HCT116 (cell line): ENCODE measurements at regions not wholly inside any gene's neighbourhood (a gene's known extent, or its start where the extent isn't known, plus 50 kb on each side); places are given as distances from the start of the nearest gene placed in this dataset.

Experiments
- ATAC-seq: fragments of 200-7000 bp; cut with Tn5 transposase; 2 replicates; pipeline ENCODE4 v1.9.1; 2020; ENCODE audit warnings: mild to moderate bottlenecking, moderate library complexity
- BruUV-seq: library from RNA; stranded (reverse); fragments of 400-500 nt; replicated peaks from 2 replicates; lab custom pipeline; 2021; lab: Mats Ljungman, UMichigan
- CTCF ChIA-PET: fragments of 300-600 bp; sonication (Branson Sonifier 250); formaldehyde crosslinking; loops from one replicate; lab custom pipeline; 2021; ENCODE audit warnings: antibody characterized with exemption; lab: Charles Lee
- POLR2A ChIA-PET: fragments of 300-600, 350-600 bp; sonication (Branson Sonifier 250); formaldehyde crosslinking; loops from one replicate; lab custom pipeline; 2021; ENCODE audit warnings: antibody characterized with exemption; lab: Charles Lee
- RAD21 ChIA-PET, 2 experiments: fragments of 300-600 bp; sonication (Branson Sonifier 250); formaldehyde crosslinking; loops; one replicate each; lab custom pipeline; 2023; ENCODE audit warnings: low total read pairs in 2 of 2; ENCODE audit not compliant: uncharacterized antibody in 2 of 2, unreplicated experiment in 2 of 2, low non-redundant PET in 1 of 2; lab: Charles Lee
- DNase-seq: peaks from one replicate; pipeline ENCODE4 v3.0.0-alpha.2; 2010; ENCODE audit warnings: low read depth, low spot score
- H2AFZ ChIP-seq: fragments of 200-600 bp; shearing (Covaris generic), sonication (generic); 2 replicates; pipeline ENCODE4 v1.6.1; 2017; ENCODE audit warnings: low read depth, mixed run types, mixed read lengths, antibody characterized with exemption, low read length; ENCODE audit not compliant: poor library complexity, severe bottlenecking
- H3K27ac ChIP-seq: 2 replicates; pipeline ENCODE4 v1.5.1; 2012; ENCODE audit warnings: low read depth, low read length
- H3K27me3 ChIP-seq: fragments of 200-600 bp; sonication (generic); 2 replicates; pipeline ENCODE4 v1.6.1; 2016; ENCODE audit warnings: mixed run types, low read length, mixed read lengths; ENCODE audit not compliant: insufficient read depth
- H3K36me3 ChIP-seq, 2 experiments: fragments of 200-500 bp in 1 of 2; fragments of 200-600 bp in 1 of 2; sonication (Bioruptor generic) in 1 of 2; sonication (generic) in 1 of 2; 2 replicates each; pipeline versions ENCODE4 v1.5.1 to v1.6.1; 2014 to 2016; ENCODE audit warnings: low read length in 2 of 2, inconsistent platforms in 1 of 2, mixed read lengths in 1 of 2, mixed run types in 1 of 2; ENCODE audit not compliant: insufficient read depth in 2 of 2, control insufficient read depth in 1 of 2
- H3K4me1 ChIP-seq, 2 experiments: fragments of 200-600 bp in 1 of 2; sonication (generic) in 1 of 2; 2 replicates each; pipeline versions ENCODE4 v1.5.1 to v1.6.1; 2012 to 2017; ENCODE audit warnings: low read length in 2 of 2, inconsistent platforms in 1 of 2, mild to moderate bottlenecking in 1 of 2, mixed read lengths in 1 of 2, mixed run types in 1 of 2, moderate library complexity in 1 of 2; ENCODE audit not compliant: insufficient read depth in 2 of 2, control insufficient read depth in 1 of 2
- H3K4me2 ChIP-seq: fragments of 200-600 bp; sonication (generic); 2 replicates; pipeline ENCODE4 v1.6.1; 2017; ENCODE audit warnings: mixed run types, low read length, mixed read lengths
- H3K4me3 ChIP-seq, 2 experiments: fragments of 200-600 bp in 1 of 2; sonication (generic) in 1 of 2; replicated peaks in 1 of 2; 2 replicates each; pipeline ENCODE4 v1.5.1; 2011 to 2016; ENCODE audit warnings: low read length in 2 of 2, control low read depth in 1 of 2, low read depth in 1 of 2, mild to moderate bottlenecking in 1 of 2, mixed read lengths in 1 of 2, mixed run types in 1 of 2
- H3K79me2 ChIP-seq: fragments of 200-600 bp; sonication (generic); 2 replicates; pipeline ENCODE4 v1.6.1; 2017; ENCODE audit warnings: mild to moderate bottlenecking, mixed run types, low read length, moderate library complexity, mixed read lengths; ENCODE audit not compliant: insufficient read depth
- H3K9ac ChIP-seq: fragments of 200-600 bp; sonication (generic); 2 replicates; pipeline ENCODE4 v1.6.1; 2016; ENCODE audit warnings: low read length, mixed read lengths
- H3K9me2 ChIP-seq: fragments of 200-600 bp; sonication (generic), shearing (Covaris generic); 2 replicates; pipeline ENCODE4 v1.6.1; 2017; ENCODE audit warnings: mixed run types, mild to moderate bottlenecking, moderate library complexity; ENCODE audit not compliant: insufficient read depth
- H3K9me3 ChIP-seq, 2 experiments: fragments of 200-500 bp in 1 of 2; fragments of 200-600 bp in 1 of 2; sonication (Bioruptor generic) in 1 of 2; sonication (generic) in 1 of 2; 2 replicates each; pipeline ENCODE4 v1.6.1; 2014 to 2017; ENCODE audit warnings: low read length in 2 of 2, mixed read lengths in 2 of 2, inconsistent platforms in 1 of 2, low read depth in 1 of 2, mild to moderate bottlenecking in 1 of 2, mixed run types in 1 of 2, moderate library complexity in 1 of 2; ENCODE audit not compliant: control insufficient read depth in 1 of 2, insufficient read depth in 1 of 2
- H4K20me1 ChIP-seq: fragments of 200-600 bp; sonication (generic), shearing (Covaris generic); 2 replicates; pipeline ENCODE4 v1.6.1; 2017; ENCODE audit warnings: mixed run types, mild to moderate bottlenecking, moderate library complexity; ENCODE audit not compliant: insufficient read depth
- CEBPB ChIP-seq: IDR thresholded peaks from 2 replicates; pipeline ENCODE4 v1.6.1; 2012; ENCODE audit warnings: low read depth
- CTCF ChIP-seq, 3 experiments: fragments of 200-600 bp in 1 of 3; sonication (generic) in 1 of 3; IDR thresholded peaks in 2 of 3; conservative IDR thresholded peaks in 1 of 3; 2 replicates each; pipeline ENCODE4 v1.5.1; 2012 to 2017; ENCODE audit warnings: low read depth in 2 of 3, low read length in 2 of 3, antibody characterized with exemption in 1 of 3, borderline replicate concordance in 1 of 3, control low read depth in 1 of 3, mild to moderate bottlenecking in 1 of 3, mixed read lengths in 1 of 3, mixed run types in 1 of 3, moderate library complexity in 1 of 3; ENCODE audit not compliant: insufficient read depth in 1 of 3
- ELF1 ChIP-seq: IDR thresholded peaks from 2 replicates; pipeline ENCODE4 v1.6.1; 2012; ENCODE audit warnings: low read depth, borderline replicate concordance
- EZH2phosphoT487 ChIP-seq: fragments of 200-600 bp; IDR thresholded peaks from 2 replicates; pipeline ENCODE4 v1.6.1; 2018; ENCODE audit warnings: antibody characterized with exemption, borderline replicate concordance
- FOSL1 ChIP-seq: IDR thresholded peaks from 2 replicates; pipeline ENCODE4 v1.6.1; 2012; ENCODE audit warnings: low read depth
- POLR2A ChIP-seq: IDR thresholded peaks from 2 replicates; pipeline ENCODE4 v1.7.0; 2011; ENCODE audit warnings: borderline replicate concordance; ENCODE audit not compliant: insufficient read depth, insufficient read length; ENCODE audit errors: extremely low read depth
- POLR2AphosphoS5 ChIP-seq: IDR thresholded peaks from 2 replicates; pipeline ENCODE4 v1.6.1; 2011; ENCODE audit warnings: mild to moderate bottlenecking, low read depth, low read length, moderate library complexity
- RAD21 ChIP-seq: IDR thresholded peaks from 2 replicates; pipeline ENCODE4 v1.6.1; 2012; ENCODE audit warnings: low read depth, mild to moderate bottlenecking
- REST ChIP-seq: IDR thresholded peaks from 2 replicates; pipeline ENCODE4 v1.6.1; 2012; ENCODE audit warnings: low read depth
- SIN3A ChIP-seq: IDR thresholded peaks from 2 replicates; pipeline ENCODE4 v1.6.1; 2012; ENCODE audit warnings: low read depth
- TCF7L2 ChIP-seq: IDR thresholded peaks from 2 replicates; pipeline ENCODE4 v1.7.0; 2011; ENCODE audit warnings: borderline replicate concordance, inconsistent platforms; ENCODE audit not compliant: insufficient read depth, insufficient read length; ENCODE audit errors: extremely low read depth
- YY1 ChIP-seq: IDR thresholded peaks from 2 replicates; pipeline ENCODE4 v1.6.1; 2011; ENCODE audit warnings: low read length, low read depth, moderate library complexity, mild to moderate bottlenecking; ENCODE audit not compliant: insufficient replicate concordance; ENCODE audit errors: extremely low read depth
- intact Hi-C: fragments of 100-400 bp; cut with micrococcal nuclease; formaldehyde crosslinking; loops from 2 replicates; pipeline ENCODE4 v1.10.0; 2022

GRCh38 chr9:615756-616155, 225.7 kb upstream of the DMRT1 start:
- ChIA-PET RAD21 (no interaction called here), CTCF (interaction anchor here (1.8 kb wide), 1 partner anchor 142 kb away, joined by 4 read pairs; no protein-coding TSS in a partner anchor), POLR2A (no interaction called here)
- H3K9me2 ChIP-seq: no peaks in the 10 kb centered on the region
- no peak overlapping the region for H3K27ac ChIP-seq
- no peaks in the 10 kb centered on the region for H3K36me3 ChIP-seq
- no peaks in the 10 kb centered on the region for H3K9me3 ChIP-seq
- no TSS peak for BruUV-seq
- no peak overlapping the region for H3K4me2 ChIP-seq
- no peaks in the 10 kb centered on the region for H3K79me2 ChIP-seq
- H4K20me1 ChIP-seq: no peaks in the 10 kb centered on the region; the same call in 1 of the 2 replicates
- H3K4me3 ChIP-seq: no peak overlapping the region
- TF ChIP-seq POLR2AphosphoS5: no peak
- no peak for TF ChIP-seq SIN3A
- TF ChIP-seq EZH2phosphoT487: no peak
- no peak for TF ChIP-seq TCF7L2
- TF ChIP-seq ELF1: no peak
- TF ChIP-seq CEBPB: no peak
- no peak for TF ChIP-seq REST
- TF ChIP-seq CTCF (IDR thresholded peaks at IDR 0.05 in 2 of 3, conservative IDR thresholded peaks at IDR 0.05 in 1 of 3; ENCODE audit: borderline replicate concordance in 1 of 3, insufficient read depth in 1 of 3, low read depth in 2 of 3, low read length in 2 of 3): no peak
- no peak for TF ChIP-seq POLR2A
- no peak for TF ChIP-seq RAD21
- no peak for TF ChIP-seq FOSL1
- no peak for TF ChIP-seq YY1
- no peaks in the 10 kb centered on the region for H3K4me1 ChIP-seq
- no peak overlapping the region for H2AFZ ChIP-seq
- no peaks in the 10 kb centered on the region for H3K27me3 ChIP-seq
- H3K9ac ChIP-seq: no peak overlapping the region
- ATAC-seq (no peak), DNase-seq (no peak)
- intact Hi-C loops: loop anchor here (2.0 kb wide), 1 partner anchor 141 kb away; no protein-coding TSS in a partner anchor
